HG03354 (cell line): ENCODE measurements at regions not wholly inside any gene's neighbourhood (a gene's known extent, or its start where the extent isn't known, plus 50 kb on each side); places are given as distances from the start of the nearest gene placed in this dataset.
A peak's percentile ranks its signal among the peaks of the same experiment; 100 is the strongest.
"Not testable (repeated sequence)": the region's sequence is repeated elsewhere in the genome, so short reads cannot be mapped to it uniquely, and the experiment has no call there.

Experiments
- ATAC-seq: cut with Tn5 transposase; IDR thresholded peaks from one replicate; pipeline ENCODE4 v1.9.1; 2021; ENCODE audit warnings: mild to moderate bottlenecking; ENCODE audit not compliant: unreplicated experiment, poor library complexity, severe bottlenecking

GRCh38 chr10:8401531-8401930 is 347.0 kb downstream of the GATA3 start:
- no peak for ATAC-seq

GRCh38 chr10:8402576-8402975 is 348.1 kb downstream of the GATA3 start:
- no peak for ATAC-seq

GRCh38 chr10:8403711-8404371 is 349.4 kb downstream of the GATA3 start:
- no peak for ATAC-seq

GRCh38 chr10:8404721-8405120 is 350.2 kb downstream of the GATA3 start:
- peak; percentile 82 for ATAC-seq

- ATAC-seq, result no peak
Measured at GRCh38 chr10:8405596-8405995, 351.1 kb downstream of the GATA3 start.

- ATAC-seq, result no peak
Measured at GRCh38 chr10:8407501-8408021, 353.1 kb downstream of the GATA3 start.

GRCh38 chr10:8410506-8410905 is 356.0 kb downstream of the GATA3 start:
- no peak for ATAC-seq

- ATAC-seq, result no peak
Measured at GRCh38 chr10:8412541-8412940, 358.1 kb downstream of the GATA3 start.

- not testable (repeated sequence) for ATAC-seq
Measured at GRCh38 chr10:8415029-8415428, 360.5 kb downstream of the GATA3 start.

GRCh38 chr10:8416192-8416701 is 361.8 kb downstream of the GATA3 start:
- peak; percentile 78 for ATAC-seq

GRCh38 chr10:8416760-8417159 is 362.3 kb downstream of the GATA3 start:
- peak; percentile 16 for ATAC-seq

- no peak for ATAC-seq
Measured at GRCh38 chr10:8417631-8418030, 363.1 kb downstream of the GATA3 start.

- ATAC-seq, result no peak
Measured at GRCh38 chr10:8418631-8419030, 364.1 kb downstream of the GATA3 start.

- ATAC-seq, result no peak
Measured at GRCh38 chr10:8420182-8420581, 365.7 kb downstream of the GATA3 start.

GRCh38 chr10:8424555-8425211 is 370.2 kb downstream of the GATA3 start:
- no peak for ATAC-seq

- ATAC-seq, result no peak
Measured at GRCh38 chr10:8428654-8429053, 374.2 kb downstream of the GATA3 start.

GRCh38 chr10:8430321-8430720 is 375.8 kb downstream of the GATA3 start:
- no peak for ATAC-seq

- ATAC-seq, result no peak
Measured at GRCh38 chr10:8431511-8431910, 377.0 kb downstream of the GATA3 start.

GRCh38 chr10:8435186-8436055 is 380.9 kb downstream of the GATA3 start:
- ATAC-seq, result no peak

GRCh38 chr10:8437896-8438295 is 383.4 kb downstream of the GATA3 start:
- ATAC-seq, result no peak
